Activated naive CD4-positive, alpha-beta T cell treated with anti-CD3 and anti-CD28 coated beads for 36 hours (primary cell): ENCODE measurements at regions not wholly inside any gene's neighbourhood (a gene's known extent, or its start where the extent isn't known, plus 50 kb on each side); places are given as distances from the start of the nearest gene placed in this dataset.

Experiments
- CTCF ChIA-PET: fragments of 350-600 bp; sonication (Branson Sonifier 250); formaldehyde crosslinking; loops from one replicate; lab custom pipeline; 2021; ENCODE audit warnings: antibody characterized with exemption; lab: Charles Lee
- DNase-seq: peaks from one replicate; pipeline ENCODE4 v3.0.0-alpha.2; 2020
- H3K27ac Mint-ChIP-seq: one replicate; pipeline ENCODE4 v1.8.0; 2021; ENCODE audit warnings: mild to moderate bottlenecking, mixed read lengths
- H3K27me3 Mint-ChIP-seq: one replicate; pipeline ENCODE4 v1.8.0; 2021; ENCODE audit warnings: low read depth, mixed read lengths
- H3K36me3 Mint-ChIP-seq: one replicate; pipeline ENCODE4 v1.8.0; 2021; ENCODE audit warnings: low read depth, mixed read lengths
- H3K4me1 Mint-ChIP-seq: one replicate; pipeline ENCODE4 v1.8.0; 2021; ENCODE audit warnings: low read depth, mixed read lengths
- H3K4me3 Mint-ChIP-seq: one replicate; pipeline ENCODE4 v1.8.0; 2021; ENCODE audit warnings: mild to moderate bottlenecking, moderate library complexity, mixed read lengths
- H3K9me3 Mint-ChIP-seq: one replicate; pipeline ENCODE4 v1.8.0; 2021; ENCODE audit warnings: mixed read lengths
- intact Hi-C: fragments of 100-400 bp; cut with micrococcal nuclease; formaldehyde crosslinking; loops from one replicate; pipeline ENCODE4 v1.15.1; 2023

GRCh38 chr18:78670778-78671391, 308.7 kb upstream of the SALL3 start:
- Mint-ChIP-seq H3K27ac (no peak overlapping the region), H3K4me1 (no peaks in the 10 kb centered on the region), H3K9me3 (no peaks in the 10 kb centered on the region), H3K4me3 (no peak overlapping the region), H3K27me3 (no peaks in the 10 kb centered on the region), H3K36me3 (no peaks in the 10 kb centered on the region)
- CTCF ChIA-PET = no interaction called here
- intact Hi-C loops = no loop called here
- DNase-seq = no peak

- no peaks in the 10 kb centered on the region for H3K4me1 Mint-ChIP-seq
- no peak overlapping the region for H3K27ac Mint-ChIP-seq
- H3K9me3 Mint-ChIP-seq = no peaks in the 10 kb centered on the region
- no peaks in the 10 kb centered on the region for H3K27me3 Mint-ChIP-seq
- DNase-seq = no peak
- intact Hi-C loops = no loop called here
- H3K36me3 Mint-ChIP-seq = no peaks in the 10 kb centered on the region
- CTCF ChIA-PET = no interaction called here
- no peak overlapping the region for H3K4me3 Mint-ChIP-seq
These were observed 308.1 kb upstream of the SALL3 start for GRCh38 chr18:78671551-78671950.

GRCh38 chr18:78672862-78673446, 306.7 kb upstream of the SALL3 start:
- CTCF ChIA-PET = no interaction called here
- Mint-ChIP-seq H3K9me3 (no peaks in the 10 kb centered on the region), H3K27me3 (no peaks in the 10 kb centered on the region), H3K36me3 (no peaks in the 10 kb centered on the region), H3K4me3 (no peak overlapping the region), H3K4me1 (no peaks in the 10 kb centered on the region), H3K27ac (no peak overlapping the region)
- DNase-seq = no peak
- intact Hi-C loops = no loop called here

- Mint-ChIP-seq H3K4me3 (no peak overlapping the region), H3K4me1 (no peaks in the 10 kb centered on the region), H3K27ac (no peak overlapping the region), H3K27me3 (no peaks in the 10 kb centered on the region), H3K9me3 (no peaks in the 10 kb centered on the region), H3K36me3 (no peaks in the 10 kb centered on the region)
- no peak for DNase-seq
- CTCF ChIA-PET = no interaction called here
- intact Hi-C loops = no loop called here
These were observed 305.9 kb upstream of the SALL3 start for GRCh38 chr18:78673516-78674321.

DNA sequence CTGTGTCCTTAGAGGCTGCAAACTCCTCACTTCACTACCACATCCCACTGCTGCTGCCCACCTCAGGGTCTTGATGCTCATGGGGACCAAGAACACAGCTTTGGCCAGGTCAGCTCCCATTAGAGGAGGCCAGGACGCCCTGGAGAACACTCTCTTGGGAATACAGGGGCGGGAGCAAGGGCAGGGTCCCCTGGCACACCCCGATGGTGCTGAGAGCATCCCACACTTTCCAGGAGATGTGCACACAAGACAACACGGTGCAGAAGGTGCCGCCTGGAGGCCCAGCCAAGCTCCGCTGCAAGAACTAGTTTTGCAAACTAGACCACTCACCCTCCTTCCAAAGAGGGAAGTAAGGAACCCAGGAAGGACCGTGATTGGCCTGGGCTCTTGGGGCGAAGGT, 304.4 kb upstream of the SALL3 start:
- Mint-ChIP-seq H3K9me3 (no peaks in the 10 kb centered on the region), H3K36me3 (no peaks in the 10 kb centered on the region), H3K4me1 (no peaks in the 10 kb centered on the region), H3K27me3 (no peaks in the 10 kb centered on the region), H3K4me3 (no peak overlapping the region), H3K27ac (no peak overlapping the region)
- DNase-seq = no peak
- intact Hi-C loops = no loop called here
- CTCF ChIA-PET = no interaction called here

- no peaks in the 10 kb centered on the region for H3K4me1 Mint-ChIP-seq
- no peak overlapping the region for H3K27ac Mint-ChIP-seq
These were observed 302.8 kb upstream of the SALL3 start for GRCh38 chr18:78676622-78677482.

GRCh38 chr18:78677483-78678317, 301.9 kb upstream of the SALL3 start:
- H3K4me1 Mint-ChIP-seq = no peaks in the 10 kb centered on the region
- H3K27ac Mint-ChIP-seq = no peak overlapping the region
- no peak overlapping the region for H3K4me3 Mint-ChIP-seq
- H3K9me3 Mint-ChIP-seq = no peaks in the 10 kb centered on the region
- H3K36me3 Mint-ChIP-seq = no peaks in the 10 kb centered on the region
- H3K27me3 Mint-ChIP-seq = no peaks in the 10 kb centered on the region
- CTCF ChIA-PET = interaction anchor here (0.6 kb wide), 1 partner anchor 28 kb away, joined by 3 read pairs; no protein-coding TSS in a partner anchor
- no peak for DNase-seq
- intact Hi-C loops = no loop called here

More at GRCh38 chr18:78676622-78677482, 302.8 kb upstream of the SALL3 start:
- intact Hi-C loops = no loop called here
- no peak for DNase-seq
- no peaks in the 10 kb centered on the region for H3K27me3 Mint-ChIP-seq
- H3K36me3 Mint-ChIP-seq = no peaks in the 10 kb centered on the region
- CTCF ChIA-PET = interaction anchor here (0.6 kb wide), 1 partner anchor 29 kb away, joined by 3 read pairs; no protein-coding TSS in a partner anchor
- no peaks in the 10 kb centered on the region for H3K9me3 Mint-ChIP-seq
- no peak overlapping the region for H3K4me3 Mint-ChIP-seq

GRCh38 chr18:78678318-78678695, 301.3 kb upstream of the SALL3 start:
- Mint-ChIP-seq H3K4me3 (no peak overlapping the region), H3K36me3 (no peaks in the 10 kb centered on the region), H3K27ac (no peak overlapping the region), H3K9me3 (no peaks in the 10 kb centered on the region), H3K4me1 (no peaks in the 10 kb centered on the region), H3K27me3 (no peaks in the 10 kb centered on the region)
- CTCF ChIA-PET = no interaction called here
- no peak for DNase-seq
- intact Hi-C loops = no loop called here

DNA sequence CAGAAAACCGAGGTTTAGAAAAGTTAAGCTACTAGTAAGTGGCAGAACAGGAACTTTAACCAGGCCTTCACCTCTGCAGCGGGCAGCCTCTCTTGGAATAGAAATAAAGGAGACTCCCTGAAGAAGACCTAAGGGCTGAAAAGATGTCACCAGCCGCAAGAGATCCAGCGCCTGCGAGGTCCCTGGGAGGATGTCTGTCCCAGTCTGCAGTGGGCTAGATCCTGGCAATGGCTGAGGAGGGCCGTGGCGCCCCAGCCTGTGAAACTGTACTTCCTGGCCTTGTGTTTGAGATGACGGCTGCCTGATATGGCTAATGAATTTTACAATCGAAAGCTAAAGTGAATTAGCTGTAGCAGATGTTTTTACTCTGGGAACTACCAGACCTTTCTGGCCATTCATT, 300.6 kb upstream of the SALL3 start:
- intact Hi-C loops = no loop called here
- no peak for DNase-seq
- no peaks in the 10 kb centered on the region for H3K9me3 Mint-ChIP-seq
- no peak overlapping the region for H3K4me3 Mint-ChIP-seq
- no peaks in the 10 kb centered on the region for H3K36me3 Mint-ChIP-seq
- H3K27ac Mint-ChIP-seq = no peak overlapping the region
- CTCF ChIA-PET = no interaction called here
- H3K4me1 Mint-ChIP-seq = no peaks in the 10 kb centered on the region
- no peaks in the 10 kb centered on the region for H3K27me3 Mint-ChIP-seq

- Mint-ChIP-seq H3K27me3 (no peaks in the 10 kb centered on the region), H3K4me3 (no peak overlapping the region), H3K27ac (no peak overlapping the region), H3K4me1 (no peaks in the 10 kb centered on the region), H3K9me3 (no peaks in the 10 kb centered on the region), H3K36me3 (no peaks in the 10 kb centered on the region)
- intact Hi-C loops = no loop called here
- DNase-seq = no peak
- CTCF ChIA-PET = no interaction called here
These were observed 299.9 kb upstream of the SALL3 start for GRCh38 chr18:78679613-78680260.

DNA sequence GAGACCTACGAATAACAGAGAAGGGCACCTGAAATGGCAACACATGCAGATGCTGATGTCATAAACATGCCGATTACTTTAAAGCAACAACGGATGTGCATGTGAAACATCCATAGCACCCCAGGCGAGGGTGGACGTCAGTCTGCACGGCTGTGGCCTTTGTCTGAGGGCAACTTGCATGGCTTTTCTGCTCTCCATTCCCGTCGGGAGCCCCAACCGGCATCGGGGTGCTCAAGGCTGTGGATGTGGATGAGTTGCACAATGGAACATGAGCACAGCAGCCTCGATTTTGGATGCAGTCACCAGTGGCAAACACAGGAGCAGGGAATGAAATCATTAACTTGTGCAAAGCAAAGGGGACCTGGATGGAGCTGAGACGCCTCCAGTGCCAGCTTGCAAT, 298.2 kb upstream of the SALL3 start:
- Mint-ChIP-seq H3K4me1 (no peaks in the 10 kb centered on the region), H3K27me3 (no peaks in the 10 kb centered on the region), H3K9me3 (no peaks in the 10 kb centered on the region), H3K36me3 (no peaks in the 10 kb centered on the region), H3K4me3 (no peak overlapping the region), H3K27ac (no peak overlapping the region)
- intact Hi-C loops = no loop called here
- CTCF ChIA-PET = no interaction called here
- DNase-seq = no peak
